Mucosa of descending colon (tissue), 3 donors: ENCODE measurements at regions not wholly inside any gene's neighbourhood (a gene's known extent, or its start where the extent isn't known, plus 50 kb on each side); places are given as distances from the start of the nearest gene placed in this dataset.

Experiments
- ATAC-seq: fragments of 200-7000 bp; cut with Tn5 transposase; one replicate; pipeline ENCODE4 v1.9.1; 2020; ENCODE audit warnings: mild to moderate bottlenecking, moderate library complexity
- DNase-seq, 3 donors: peaks; one replicate each; pipeline ENCODE4 v3.0.0-alpha.2; 2020
- H3K36me3 ChIP-seq: fragments of 200-600 bp; one replicate; pipeline ENCODE4 v1.8.0; 2021; ENCODE audit warnings: low read depth, mild to moderate bottlenecking
- H3K4me1 ChIP-seq: fragments of 200-600 bp; one replicate; pipeline ENCODE4 v1.8.0; 2021; ENCODE audit warnings: low read depth, mild to moderate bottlenecking
- H3K4me3 ChIP-seq: fragments of 200-600 bp; one replicate; pipeline ENCODE4 v1.8.0; 2021; ENCODE audit warnings: mild to moderate bottlenecking
- H3K9me3 ChIP-seq: fragments of 200-600 bp; one replicate; pipeline ENCODE4 v1.8.0; 2021; ENCODE audit warnings: mild to moderate bottlenecking
- CTCF ChIP-seq: fragments of 200-600 bp; IDR thresholded peaks from one replicate; pipeline ENCODE4 v1.8.0; 2022; ENCODE audit warnings: antibody characterized with exemption, mild to moderate bottlenecking
- intact Hi-C, 2 donors: fragments of 100-400 bp; cut with DNase I in 1 of 2; cut with micrococcal nuclease in 1 of 2; formaldehyde crosslinking; loops; one replicate each; pipeline versions ENCODE4 v1.11.0 to v1.11.1; 2022; cut with DNase I, micrococcal nuclease
- donor health status: DM: no; HTN: no; CAD: no; lungs with moderate emphysema.
- donor health status: DM: no; HTN: no; CAD: no.
- donor health status: DM: no; HTN: yes; CAD: no.

DNA sequence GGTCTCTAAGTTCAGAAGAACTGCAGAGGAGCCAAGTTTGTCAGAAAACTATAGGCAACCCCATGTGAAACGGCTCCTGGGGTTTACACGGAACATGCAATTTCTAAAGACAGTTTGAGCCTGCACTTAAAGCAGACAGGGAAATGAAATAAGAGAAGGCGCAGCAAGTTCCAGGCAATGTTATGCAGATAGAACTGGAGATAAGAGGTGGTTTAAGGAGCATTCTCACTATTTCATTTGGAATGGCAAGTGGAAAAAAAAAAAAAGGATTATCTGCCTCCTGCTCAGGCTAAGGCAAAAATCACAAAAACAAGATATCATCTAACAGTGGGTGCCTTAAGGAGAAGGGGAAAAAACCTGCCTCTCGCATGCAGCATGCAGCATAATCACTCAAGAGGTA is 2252.4 kb downstream of the MAT2B start:
- Histone ChIP-seq H3K36me3 (no peaks in the 10 kb centered on the region), H3K4me1 (no peaks in the 10 kb centered on the region), H3K9me3 (no peaks in the 10 kb centered on the region), H3K4me3 (no peak overlapping the region)
- no peak for TF ChIP-seq CTCF
- no peak for ATAC-seq
- DNase-seq = no peak
- intact Hi-C loops = no loop called here

- no peaks in the 10 kb centered on the region for H3K36me3 ChIP-seq
- intact Hi-C loops = no loop called here
- no peak for DNase-seq
These were observed 2269.7 kb downstream of the MAT2B start for GRCh38 chr5:165775111-165775510.

GRCh38 chr5:165779505-165779904 is 2274.1 kb downstream of the MAT2B start:
- H3K4me1 ChIP-seq = no peaks in the 10 kb centered on the region
- no peak overlapping the region for H3K4me3 ChIP-seq
- no peak for ATAC-seq
- H3K36me3 ChIP-seq = no peaks in the 10 kb centered on the region
- intact Hi-C loops = no loop called here
- DNase-seq = no peak
- TF ChIP-seq CTCF = no peak
- H3K9me3 ChIP-seq = peaks cover 2% of the 10 kb centered on the region

More at GRCh38 chr5:165775111-165775510, 2269.7 kb downstream of the MAT2B start:
- no peak for TF ChIP-seq CTCF
- H3K4me1 ChIP-seq = no peaks in the 10 kb centered on the region
- H3K4me3 ChIP-seq = no peak overlapping the region
- no peaks in the 10 kb centered on the region for H3K9me3 ChIP-seq
- no peak for ATAC-seq

DNA sequence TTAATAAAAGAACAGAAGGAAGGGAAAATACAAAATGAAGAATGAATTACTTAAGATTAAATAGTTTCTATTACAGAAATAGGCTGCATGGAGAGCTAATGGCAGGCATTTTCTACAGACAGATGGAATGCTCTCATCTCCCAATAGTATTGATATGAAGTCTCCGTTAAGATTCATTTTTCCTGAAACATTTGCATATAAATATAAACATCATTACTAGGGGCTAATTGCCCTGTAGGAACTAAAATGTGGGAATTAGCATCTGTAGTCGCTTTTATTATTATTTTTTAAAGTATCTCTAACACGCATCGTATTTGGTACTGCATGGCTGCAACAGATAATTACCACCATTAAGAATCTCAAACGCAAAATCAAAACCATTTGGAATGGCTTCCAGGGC is 2275.5 kb downstream of the MAT2B start:
- DNase-seq (no peak), ATAC-seq (no peak)
- Histone ChIP-seq H3K4me1 (no peaks in the 10 kb centered on the region), H3K4me3 (no peak overlapping the region), H3K9me3 (peaks cover 2% of the 10 kb centered on the region), H3K36me3 (no peaks in the 10 kb centered on the region)
- intact Hi-C loops = no loop called here
- no peak for TF ChIP-seq CTCF

GRCh38 chr5:165781738-165782137 is 2276.3 kb downstream of the MAT2B start:
- DNase-seq = no peak
- H3K4me3 ChIP-seq = no peak overlapping the region
- no peak for ATAC-seq
- no peaks in the 10 kb centered on the region for H3K4me1 ChIP-seq
- intact Hi-C loops = no loop called here
- H3K36me3 ChIP-seq = no peaks in the 10 kb centered on the region
- peaks cover 2% of the 10 kb centered on the region for H3K9me3 ChIP-seq
- no peak for TF ChIP-seq CTCF

- no peak overlapping the region for H3K4me3 ChIP-seq
- DNase-seq (no peak), ATAC-seq (peak; percentile 24)
- no peak for TF ChIP-seq CTCF
- intact Hi-C loops = no loop called here
- peaks cover 2% of the 10 kb centered on the region for H3K9me3 ChIP-seq
- H3K4me1 ChIP-seq = no peaks in the 10 kb centered on the region
- no peaks in the 10 kb centered on the region for H3K36me3 ChIP-seq
These were observed 2277.6 kb downstream of the MAT2B start for GRCh38 chr5:165783024-165783423.
